HEK293 (cell line): ENCODE measurements at regions not wholly inside any gene's neighbourhood (a gene's known extent, or its start where the extent isn't known, plus 50 kb on each side); places are given as distances from the start of the nearest gene placed in this dataset.

ENCODE experiments used
- KLF8 ChIP-seq: fragments of 450-650 bp; formaldehyde crosslinking; IDR thresholded peaks from 2 replicates; pipeline ENCODE4 v1.5.1; 2016; ENCODE audit warnings: missing biosample characterization, missing genetic modification characterization
- ZBTB21 ChIP-seq: fragments of 450-650 bp; formaldehyde crosslinking; IDR thresholded peaks from 2 replicates; pipeline ENCODE4 v1.5.1; 2017; ENCODE audit warnings: missing biosample characterization, missing genetic modification characterization
- ZNF133 ChIP-seq: fragments of 450-650 bp; formaldehyde crosslinking; IDR thresholded peaks from 2 replicates; pipeline ENCODE4 v1.5.1; 2016; ENCODE audit warnings: missing biosample characterization, missing genetic modification characterization
- ZNF426 ChIP-seq: fragments of 450-650 bp; formaldehyde crosslinking; IDR thresholded peaks from 2 replicates; pipeline ENCODE4 v1.5.1; 2017; ENCODE audit warnings: missing biosample characterization, missing genetic modification characterization, mild to moderate bottlenecking, inconsistent platforms, moderate library complexity
- TF ChIP-seq, protein P1 (sequence below): fragments of 450-650 bp; formaldehyde crosslinking; IDR thresholded peaks from 2 replicates; pipeline ENCODE4 v1.5.1; 2016; ENCODE audit warnings: missing biosample characterization, missing genetic modification characterization

DNA sequence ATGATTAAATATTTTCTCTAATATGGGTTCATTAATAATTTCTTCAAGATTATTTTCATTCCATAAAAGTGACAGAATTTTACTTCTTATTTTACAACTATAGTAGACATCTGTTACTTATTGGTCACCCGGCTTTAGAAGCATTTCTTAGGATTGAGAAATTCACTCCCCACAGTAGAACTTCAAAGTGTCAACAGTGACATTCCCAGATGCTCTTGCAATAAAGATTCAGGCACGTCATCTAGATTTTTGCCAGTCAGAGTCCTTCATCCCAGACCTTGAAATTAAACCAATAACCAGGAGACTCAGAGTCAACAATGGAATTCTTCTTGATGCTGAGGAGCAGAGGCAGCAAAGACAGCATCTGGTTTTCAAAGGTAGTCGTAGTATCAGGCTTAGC lies 190.8 kb downstream of the VGLL3 start:
- TF ChIP-seq, protein P1, sequence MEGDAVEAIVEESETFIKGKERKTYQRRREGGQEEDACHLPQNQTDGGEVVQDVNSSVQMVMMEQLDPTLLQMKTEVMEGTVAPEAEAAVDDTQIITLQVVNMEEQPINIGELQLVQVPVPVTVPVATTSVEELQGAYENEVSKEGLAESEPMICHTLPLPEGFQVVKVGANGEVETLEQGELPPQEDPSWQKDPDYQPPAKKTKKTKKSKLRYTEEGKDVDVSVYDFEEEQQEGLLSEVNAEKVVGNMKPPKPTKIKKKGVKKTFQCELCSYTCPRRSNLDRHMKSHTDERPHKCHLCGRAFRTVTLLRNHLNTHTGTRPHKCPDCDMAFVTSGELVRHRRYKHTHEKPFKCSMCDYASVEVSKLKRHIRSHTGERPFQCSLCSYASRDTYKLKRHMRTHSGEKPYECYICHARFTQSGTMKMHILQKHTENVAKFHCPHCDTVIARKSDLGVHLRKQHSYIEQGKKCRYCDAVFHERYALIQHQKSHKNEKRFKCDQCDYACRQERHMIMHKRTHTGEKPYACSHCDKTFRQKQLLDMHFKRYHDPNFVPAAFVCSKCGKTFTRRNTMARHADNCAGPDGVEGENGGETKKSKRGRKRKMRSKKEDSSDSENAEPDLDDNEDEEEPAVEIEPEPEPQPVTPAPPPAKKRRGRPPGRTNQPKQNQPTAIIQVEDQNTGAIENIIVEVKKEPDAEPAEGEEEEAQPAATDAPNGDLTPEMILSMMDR = no peak
- TF ChIP-seq KLF8 (tag by site-specific recombination) = no peak
- TF ChIP-seq ZNF426 (tag by site-specific recombination) = no peak
- TF ChIP-seq ZNF133 = no peak
- TF ChIP-seq ZBTB21 (tag by site-specific recombination) = no peak
